ENCODE measurements at regions not wholly inside any gene's neighbourhood (a gene's known extent, or its start where the extent isn't known, plus 50 kb on each side); places are given as distances from the start of the nearest gene placed in this dataset.

- Histone ChIP-seq H3K4me1 (ENCODE audit: control insufficient read depth, insufficient read depth, low read length) (no peaks in the 10 kb centered on the region), H3K4me3 (ENCODE audit: low read length) (no peak overlapping the region), H3K36me3 (ENCODE audit: control insufficient read depth, insufficient read depth, low read length) (no peaks in the 10 kb centered on the region), H3K27ac (ENCODE audit: low read depth, low read length) (no peak overlapping the region), H3K9ac (ENCODE audit: extremely low read depth, low read length, poor library complexity, severe bottlenecking) (no peak overlapping the region), H3K9me3 (ENCODE audit: control insufficient read depth, low read length) (no peaks in the 10 kb centered on the region), H3K27me3 (ENCODE audit: control insufficient read depth, insufficient read depth, low read length, poor library complexity, severe bottlenecking) (no peaks in the 10 kb centered on the region)
- TF ChIP-seq CTCF (conservative IDR thresholded peaks at IDR 0.05), result no peak
- Mint-ChIP-seq H3K4me3 (no peak overlapping the region), H3K36me3 (ENCODE audit: low read depth) (no peaks in the 10 kb centered on the region), H3K9me3 (no peaks in the 10 kb centered on the region), H3K27me3 (ENCODE audit: insufficient read depth) (no peaks in the 10 kb centered on the region), H3K4me1 (peaks cover 16% of the 10 kb centered on the region), H3K27ac (peak overlapping the region; percentile 20)
- DNase-seq, result no peak
- WGBS, 2 experiments (ENCODE audit: insufficient coverage in 1 of 2, insufficient read length in 1 of 2), result 83 to 86% methylated on average over 1 to 4 of the region's 4 CpGs
These were observed 868.6 kb upstream of the GJE1 start for GRCh38 chr6:141264101-141264500.

GRCh38 chr6:141261672-141262060 lies 871.1 kb upstream of the GJE1 start:
- no peak for TF ChIP-seq CTCF (conservative IDR thresholded peaks at IDR 0.05)
- H3K4me3 Mint-ChIP-seq, result no peak overlapping the region

GRCh38 chr6:141261016-141261671 lies 871.6 kb upstream of the GJE1 start:
- Mint-ChIP-seq H3K9me3 (no peaks in the 10 kb centered on the region), H3K4me1 (peaks cover 13% of the 10 kb centered on the region), H3K27ac (no peak overlapping the region), H3K36me3 (ENCODE audit: low read depth) (no peaks in the 10 kb centered on the region), H3K4me3 (no peak overlapping the region), H3K27me3 (ENCODE audit: insufficient read depth) (no peaks in the 10 kb centered on the region)
- H3K27me3 ChIP-seq (ENCODE audit: control insufficient read depth, insufficient read depth, low read length, poor library complexity, severe bottlenecking), result no peaks in the 10 kb centered on the region
- H3K27ac ChIP-seq (ENCODE audit: low read depth, low read length), result no peak overlapping the region
- no peaks in the 10 kb centered on the region for H3K36me3 ChIP-seq (ENCODE audit: control insufficient read depth, insufficient read depth, low read length)
- H3K4me1 ChIP-seq (ENCODE audit: control insufficient read depth, insufficient read depth, low read length), result no peaks in the 10 kb centered on the region
- WGBS, 2 experiments (ENCODE audit: insufficient coverage in 1 of 2, insufficient read length in 1 of 2), result 70 to 94% methylated on average over 2 to 10 of the region's 10 CpGs
- H3K9ac ChIP-seq (ENCODE audit: extremely low read depth, low read length, poor library complexity, severe bottlenecking), result no peak overlapping the region
- no peak for DNase-seq
- no peak for TF ChIP-seq CTCF (conservative IDR thresholded peaks at IDR 0.05)
- no peaks in the 10 kb centered on the region for H3K9me3 ChIP-seq (ENCODE audit: control insufficient read depth, low read length)
- no peak overlapping the region for H3K4me3 ChIP-seq (ENCODE audit: low read length)

More at GRCh38 chr6:141261672-141262060, 871.1 kb upstream of the GJE1 start:
- no peaks in the 10 kb centered on the region for H3K27me3 Mint-ChIP-seq (ENCODE audit: insufficient read depth)
- Histone ChIP-seq H3K27me3 (ENCODE audit: control insufficient read depth, insufficient read depth, low read length, poor library complexity, severe bottlenecking) (no peaks in the 10 kb centered on the region), H3K36me3 (ENCODE audit: control insufficient read depth, insufficient read depth, low read length) (no peaks in the 10 kb centered on the region), H3K4me1 (ENCODE audit: control insufficient read depth, insufficient read depth, low read length) (no peaks in the 10 kb centered on the region), H3K9me3 (ENCODE audit: control insufficient read depth, low read length) (no peaks in the 10 kb centered on the region), H3K27ac (ENCODE audit: low read depth, low read length) (no peak overlapping the region), H3K4me3 (ENCODE audit: low read length) (no peak overlapping the region), H3K9ac (ENCODE audit: extremely low read depth, low read length, poor library complexity, severe bottlenecking) (no peak overlapping the region)
- WGBS, 2 experiments (ENCODE audit: insufficient coverage in 1 of 2, insufficient read length in 1 of 2), result 92% methylated on average over 4 of the region's 4 CpGs; no CpG with 5 or more reads in 1 of the 2 experiments
- peaks cover 16% of the 10 kb centered on the region for H3K4me1 Mint-ChIP-seq
- H3K36me3 Mint-ChIP-seq (ENCODE audit: low read depth), result no peaks in the 10 kb centered on the region
- H3K9me3 Mint-ChIP-seq, result no peaks in the 10 kb centered on the region
- peak; percentile 40 for DNase-seq
- H3K27ac Mint-ChIP-seq, result no peak overlapping the region

Measured in endodermal cell (in vitro differentiated cells).